LNCAP (cell line): ENCODE measurements at regions not wholly inside any gene's neighbourhood (a gene's known extent, or its start where the extent isn't known, plus 50 kb on each side); places are given as distances from the start of the nearest gene placed in this dataset.

Experiments used
- TF ChIP-seq, protein P1 (sequence below): fragments of 450-650 bp; IDR thresholded peaks from 2 replicates; pipeline ENCODE4 v1.5.1; 2017; ENCODE audit warnings: mild to moderate bottlenecking

DNA sequence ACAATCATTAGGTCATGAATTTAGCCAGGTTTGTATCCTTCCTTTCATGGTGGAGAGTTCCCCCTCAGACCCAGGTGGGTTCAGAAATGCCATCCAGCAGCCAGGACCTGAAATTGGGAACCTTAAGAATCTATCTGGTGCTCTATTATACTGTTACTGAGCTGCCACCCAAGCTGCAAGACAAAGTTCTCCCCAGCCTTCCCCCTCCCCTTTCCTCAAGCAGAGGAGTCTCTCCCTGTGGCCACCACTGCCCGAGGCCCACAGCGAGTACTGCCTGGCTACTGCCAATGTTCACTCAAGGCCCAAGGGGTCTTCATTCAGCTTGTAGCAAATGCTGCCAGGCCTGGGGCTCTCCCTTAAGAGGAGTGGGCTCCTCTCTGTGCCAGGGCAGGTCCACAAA lies 133.8 kb downstream of the TMEM38B start:
- TF ChIP-seq, protein P1, sequence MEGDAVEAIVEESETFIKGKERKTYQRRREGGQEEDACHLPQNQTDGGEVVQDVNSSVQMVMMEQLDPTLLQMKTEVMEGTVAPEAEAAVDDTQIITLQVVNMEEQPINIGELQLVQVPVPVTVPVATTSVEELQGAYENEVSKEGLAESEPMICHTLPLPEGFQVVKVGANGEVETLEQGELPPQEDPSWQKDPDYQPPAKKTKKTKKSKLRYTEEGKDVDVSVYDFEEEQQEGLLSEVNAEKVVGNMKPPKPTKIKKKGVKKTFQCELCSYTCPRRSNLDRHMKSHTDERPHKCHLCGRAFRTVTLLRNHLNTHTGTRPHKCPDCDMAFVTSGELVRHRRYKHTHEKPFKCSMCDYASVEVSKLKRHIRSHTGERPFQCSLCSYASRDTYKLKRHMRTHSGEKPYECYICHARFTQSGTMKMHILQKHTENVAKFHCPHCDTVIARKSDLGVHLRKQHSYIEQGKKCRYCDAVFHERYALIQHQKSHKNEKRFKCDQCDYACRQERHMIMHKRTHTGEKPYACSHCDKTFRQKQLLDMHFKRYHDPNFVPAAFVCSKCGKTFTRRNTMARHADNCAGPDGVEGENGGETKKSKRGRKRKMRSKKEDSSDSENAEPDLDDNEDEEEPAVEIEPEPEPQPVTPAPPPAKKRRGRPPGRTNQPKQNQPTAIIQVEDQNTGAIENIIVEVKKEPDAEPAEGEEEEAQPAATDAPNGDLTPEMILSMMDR = no peak

DNA sequence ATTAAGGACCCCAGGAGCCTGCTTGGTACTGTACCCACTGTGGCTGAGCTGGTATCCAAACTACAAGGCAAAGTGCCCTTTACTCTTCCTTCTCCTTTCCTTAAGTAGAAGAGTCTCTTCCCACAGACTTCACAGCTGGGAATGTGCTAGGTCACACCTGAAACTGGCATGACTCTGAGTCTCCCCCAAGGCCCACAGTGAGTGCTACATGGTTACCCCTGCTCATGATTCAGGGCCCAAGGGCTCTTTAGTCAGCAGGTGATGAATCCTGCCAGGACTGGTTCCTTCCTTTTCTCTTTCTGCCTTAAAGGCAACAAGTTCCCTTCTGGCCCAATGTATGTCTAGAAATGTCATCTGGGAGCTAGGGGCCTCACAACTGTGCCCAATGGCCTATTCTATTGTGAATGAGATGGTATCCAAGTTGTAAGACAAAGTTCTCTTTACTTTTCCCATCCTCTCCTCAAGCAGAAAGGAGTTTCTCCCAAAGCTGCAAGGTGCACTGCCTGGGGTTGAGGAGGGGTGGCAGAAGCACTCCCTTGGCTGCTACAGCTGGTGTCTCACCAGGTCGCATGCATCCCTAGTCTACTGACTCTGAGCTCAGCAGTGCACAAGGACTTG lies 134.4 kb downstream of the TMEM38B start:
- TF ChIP-seq, protein P1 = no peak

GRCh38 chr9:105830461-105830860 lies 136.1 kb downstream of the TMEM38B start:
- TF ChIP-seq, protein P1 = no peak

- TF ChIP-seq, protein P1 = no peak
These were observed 137.9 kb downstream of the TMEM38B start for GRCh38 chr9:105832096-105832710.

- TF ChIP-seq, protein P1 = no peak
These were observed 139.1 kb downstream of the TMEM38B start for GRCh38 chr9:105833271-105833975.

DNA sequence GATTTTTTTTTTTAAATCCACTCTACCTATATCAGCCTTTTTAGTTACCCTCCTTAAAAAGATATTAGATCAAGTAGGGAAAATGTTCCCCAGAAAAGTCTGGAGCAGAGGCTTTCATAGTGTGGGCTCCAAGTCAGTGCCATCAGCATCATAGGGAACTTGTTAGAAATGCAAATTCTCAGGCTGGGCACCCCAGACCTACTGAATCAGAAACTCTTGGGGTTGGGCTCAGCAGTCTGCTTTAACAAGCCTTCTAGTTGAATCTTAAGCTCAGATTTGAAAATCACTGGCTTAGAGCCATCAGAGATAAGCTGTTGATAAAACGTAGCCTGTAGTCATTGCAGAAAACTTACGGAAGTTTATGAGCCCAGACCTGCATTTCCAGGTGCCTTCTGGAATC lies 140.1 kb downstream of the TMEM38B start:
- TF ChIP-seq, protein P1 = no peak

DNA sequence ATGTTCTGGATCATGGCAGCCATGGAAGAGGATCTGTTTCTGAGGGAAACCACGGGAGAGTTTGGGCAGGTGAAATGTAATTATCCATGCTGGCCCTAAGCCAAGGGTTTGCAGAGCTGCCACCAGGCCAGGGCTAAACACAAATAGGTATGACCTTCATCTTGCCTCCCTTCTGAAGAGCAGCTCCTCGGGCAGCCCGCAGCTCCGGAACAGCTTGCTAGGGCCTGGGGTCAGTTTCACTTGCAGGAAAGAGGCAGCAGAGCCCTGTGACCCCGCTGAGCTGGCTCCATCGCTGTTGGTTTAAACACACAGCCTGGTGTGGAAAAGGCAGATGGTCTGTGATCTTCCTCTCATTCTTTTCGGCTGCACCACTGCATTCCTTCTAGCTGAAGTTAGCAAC lies 141.4 kb downstream of the TMEM38B start:
- TF ChIP-seq, protein P1 = no peak
